ENCODE measurements at regions not wholly inside any gene's neighbourhood (a gene's known extent, or its start where the extent isn't known, plus 50 kb on each side); places are given as distances from the start of the nearest gene placed in this dataset.

GRCh38 chr9:129489838-129490582 lies 130.9 kb downstream of the C9orf50 start:
- no peaks in the 10 kb centered on the region for H3K9me3 Mint-ChIP-seq (ENCODE audit: unreplicated experiment)
- DNase-seq (ENCODE audit: unreplicated experiment) = no peak
- H3K27ac Mint-ChIP-seq (ENCODE audit: low read depth, unreplicated experiment) = peak overlapping the region; percentile 72
- H3K4me1 Mint-ChIP-seq (ENCODE audit: insufficient read depth, unreplicated experiment) = peaks cover 62% of the 10 kb centered on the region
- intact Hi-C loops (cut with micrococcal nuclease) = loop anchor here (2.0 to 5.0 kb wide), 2 partner anchors 77 to 117 kb away; no protein-coding TSS in a partner anchor
- no TSS peak for BruUV-seq (replicated peaks)
- H3K4me3 Mint-ChIP-seq (ENCODE audit: unreplicated experiment) = peak overlapping the region; percentile 69
- ChIA-PET POLR2A (interaction anchor here (0.6 to 3.3 kb wide), 13 partner anchors 8 to 805 kb away, joined by 3 to 35 read pairs (median 3); partner anchors contain the start of gene NTMT1), CTCF (interaction anchor here (0.6 to 1.5 kb wide), 6 partner anchors 107 to 636 kb away, joined by 3 to 7 read pairs (median 4); no protein-coding TSS in a partner anchor)
- H3K36me3 Mint-ChIP-seq (ENCODE audit: insufficient read depth, unreplicated experiment) = peaks cover 5% of the 10 kb centered on the region
- TF ChIP-seq CTCF (IDR thresholded peaks at IDR 0.05; ENCODE audit: unreplicated experiment) = no peak
- no peaks in the 10 kb centered on the region for H3K27me3 Mint-ChIP-seq (ENCODE audit: insufficient read depth, unreplicated experiment)

GRCh38 chr9:129487658-129488483 lies 133.0 kb downstream of the C9orf50 start:
- BruUV-seq (replicated peaks) = TSS peak; percentile 35

GRCh38 chr9:129486756-129487657 lies 133.9 kb downstream of the C9orf50 start:
- peak; percentile 91 for DNase-seq (ENCODE audit: unreplicated experiment)
- Mint-ChIP-seq H3K27ac (ENCODE audit: low read depth, unreplicated experiment) (peak overlapping the region; percentile 93), H3K4me1 (ENCODE audit: insufficient read depth, unreplicated experiment) (peaks cover 54% of the 10 kb centered on the region), H3K9me3 (ENCODE audit: unreplicated experiment) (no peaks in the 10 kb centered on the region), H3K4me3 (ENCODE audit: unreplicated experiment) (peak overlapping the region; percentile 32), H3K36me3 (ENCODE audit: insufficient read depth, unreplicated experiment) (no peaks in the 10 kb centered on the region), H3K27me3 (ENCODE audit: insufficient read depth, unreplicated experiment) (no peaks in the 10 kb centered on the region)
- TF ChIP-seq CTCF (IDR thresholded peaks at IDR 0.05; ENCODE audit: unreplicated experiment) = no peak
- POLR2A ChIA-PET = interaction anchor here (0.6 to 7.7 kb wide), 12 partner anchors 7 to 787 kb away, joined by 3 to 155 read pairs (median 4); partner anchors contain the start of gene IER5L
- BruUV-seq (replicated peaks) = no TSS peak
- intact Hi-C loops (cut with micrococcal nuclease) = loop anchor here (5.0 kb wide), 1 partner anchor 120 kb away; no protein-coding TSS in a partner anchor
- CTCF ChIA-PET = interaction anchor here (0.7 kb wide), 2 partner anchors 104 to 347 kb away, joined by 3 to 4 read pairs; no protein-coding TSS in a partner anchor

More at GRCh38 chr9:129487658-129488483, 133.0 kb downstream of the C9orf50 start:
- DNase-seq (ENCODE audit: unreplicated experiment) = peak; percentile 70
- CTCF ChIA-PET = interaction anchor here (0.7 kb wide), 1 partner anchor 105 kb away, joined by 3 read pairs; no protein-coding TSS in a partner anchor
- intact Hi-C loops (cut with micrococcal nuclease) = loop anchor here (2.0 to 5.0 kb wide), 2 partner anchors 75 to 119 kb away; no protein-coding TSS in a partner anchor
- Mint-ChIP-seq H3K4me1 (ENCODE audit: insufficient read depth, unreplicated experiment) (peaks cover 59% of the 10 kb centered on the region), H3K27ac (ENCODE audit: low read depth, unreplicated experiment) (peak overlapping the region; percentile 93), H3K36me3 (ENCODE audit: insufficient read depth, unreplicated experiment) (peaks cover under 1% of the 10 kb centered on the region), H3K4me3 (ENCODE audit: unreplicated experiment) (peak overlapping the region; percentile 69), H3K9me3 (ENCODE audit: unreplicated experiment) (no peaks in the 10 kb centered on the region), H3K27me3 (ENCODE audit: insufficient read depth, unreplicated experiment) (no peaks in the 10 kb centered on the region)
- TF ChIP-seq CTCF (IDR thresholded peaks at IDR 0.05; ENCODE audit: unreplicated experiment) = no peak
- POLR2A ChIA-PET = interaction anchor here (0.8 to 7.7 kb wide), 6 partner anchors 7 to 348 kb away, joined by 3 to 155 read pairs (median 8); no protein-coding TSS in a partner anchor

Data from MCF 10A (cell line).